ENCODE measurements at regions not wholly inside any gene's neighbourhood (a gene's known extent, or its start where the extent isn't known, plus 50 kb on each side); places are given as distances from the start of the nearest gene placed in this dataset.

GRCh38 chr20:7113577-7114466 lies 346.3 kb downstream of the BMP2 start:
- DNase-seq (peak in 4 of 5 donors; percentile 57 to 87 (median 76)), FAIRE-seq (no peak)
- Histone ChIP-seq H3K4me1 (ENCODE audit: control insufficient read depth in 2 of 3, insufficient read depth in 2 of 3, low read depth in 1 of 3, low read length in 3 of 3) (peaks cover 0 to 2% (median 0%) of the 10 kb centered on the region in 3 donors), H3K9ac (ENCODE audit: low read length in 3 of 3) (no peak overlapping the region), H3K27me3 (ENCODE audit: control insufficient read depth, insufficient read depth, low read length) (no peaks in the 10 kb centered on the region), H3K27ac (ENCODE audit: low read depth in 2 of 2, low read length in 2 of 2) (no peak overlapping the region), H3K36me3 (ENCODE audit: control insufficient read depth in 2 of 3, insufficient read depth in 3 of 3, low read length in 3 of 3) (no peaks in the 10 kb centered on the region), H3K9me3 (ENCODE audit: control insufficient read depth in 2 of 3, insufficient read depth in 1 of 3, low read length in 3 of 3) (no peaks in the 10 kb centered on the region), H3K4me3 (ENCODE audit: low read length in 3 of 3) (no peak overlapping the region)
- TF ChIP-seq CTCF (IDR thresholded peaks at IDR 0.05; ENCODE audit: borderline replicate concordance, extremely low read depth, insufficient read depth): peak; percentile 36
- intact Hi-C loops (cut with DNase I): no loop called here

- H3K27ac ChIP-seq (ENCODE audit: low read depth in 2 of 2, low read length in 2 of 2): no peak overlapping the region
- intact Hi-C loops (cut with DNase I): no loop called here
- H3K4me1 ChIP-seq (ENCODE audit: control insufficient read depth in 2 of 3, insufficient read depth in 2 of 3, low read depth in 1 of 3, low read length in 3 of 3): no peaks in the 10 kb centered on the region
Measured at GRCh38 chr20:7123457-7123856, 356.0 kb downstream of the BMP2 start.

GRCh38 chr20:7124120-7124519 lies 356.6 kb downstream of the BMP2 start:
- DNase-seq (no peak), FAIRE-seq (no peak)
- Histone ChIP-seq H3K9me3 (ENCODE audit: control insufficient read depth in 2 of 3, insufficient read depth in 1 of 3, low read length in 3 of 3) (no peaks in the 10 kb centered on the region), H3K36me3 (ENCODE audit: control insufficient read depth in 2 of 3, insufficient read depth in 3 of 3, low read length in 3 of 3) (no peaks in the 10 kb centered on the region), H3K4me1 (ENCODE audit: control insufficient read depth in 2 of 3, insufficient read depth in 2 of 3, low read depth in 1 of 3, low read length in 3 of 3) (no peaks in the 10 kb centered on the region), H3K9ac (ENCODE audit: low read length in 3 of 3) (no peak overlapping the region), H3K27ac (ENCODE audit: low read depth in 2 of 2, low read length in 2 of 2) (no peak overlapping the region), H3K27me3 (ENCODE audit: control insufficient read depth, insufficient read depth, low read length) (no peaks in the 10 kb centered on the region), H3K4me3 (ENCODE audit: low read length in 3 of 3) (no peak overlapping the region)
- no peak for TF ChIP-seq CTCF (IDR thresholded peaks at IDR 0.05; ENCODE audit: borderline replicate concordance, extremely low read depth, insufficient read depth)
- intact Hi-C loops (cut with DNase I): no loop called here

More at GRCh38 chr20:7123457-7123856, 356.0 kb downstream of the BMP2 start:
- FAIRE-seq: no peak
- no peaks in the 10 kb centered on the region for H3K36me3 ChIP-seq (ENCODE audit: control insufficient read depth in 2 of 3, insufficient read depth in 3 of 3, low read length in 3 of 3)
- TF ChIP-seq CTCF (IDR thresholded peaks at IDR 0.05; ENCODE audit: borderline replicate concordance, extremely low read depth, insufficient read depth): no peak
- H3K9me3 ChIP-seq (ENCODE audit: control insufficient read depth in 2 of 3, insufficient read depth in 1 of 3, low read length in 3 of 3): no peaks in the 10 kb centered on the region
- no peaks in the 10 kb centered on the region for H3K27me3 ChIP-seq (ENCODE audit: control insufficient read depth, insufficient read depth, low read length)
- H3K4me3 ChIP-seq (ENCODE audit: low read length in 3 of 3): no peak overlapping the region
- H3K9ac ChIP-seq (ENCODE audit: low read length in 3 of 3): no peak overlapping the region
- DNase-seq: no peak
